Keratinocyte (primary cell): ENCODE measurements at regions not wholly inside any gene's neighbourhood (a gene's known extent, or its start where the extent isn't known, plus 50 kb on each side); places are given as distances from the start of the nearest gene placed in this dataset.

Experiments
- DNase-seq: peaks from one replicate; pipeline ENCODE4 v3.0.0-alpha.2; 2011; ENCODE audit warnings: low read depth, missing footprints, low spot score
- FAIRE-seq: peaks from 2 replicates; lab custom pipeline; 2011; peaks lifted over from hg19 to GRCh38; lab: Jason Lieb, UNC
- H2AFZ ChIP-seq: 2 replicates; pipeline ENCODE4 v1.6.0; 2012; ENCODE audit warnings: low read length, control low read depth, inconsistent platforms; ENCODE audit not compliant: control insufficient read depth
- H3K27ac ChIP-seq: 2 replicates; pipeline ENCODE4 v1.5.1; 2011; ENCODE audit warnings: low read length; ENCODE audit not compliant: control insufficient read depth, insufficient read depth
- H3K27me3 ChIP-seq: 3 replicates; pipeline ENCODE4 v1.6.0; 2011; ENCODE audit warnings: low read length; ENCODE audit not compliant: control insufficient read depth, insufficient read depth; ENCODE audit errors: extremely low read depth
- H3K36me3 ChIP-seq, 2 experiments: 2 replicates in 1 of 2; 3 replicates in 1 of 2; pipeline ENCODE4 v1.5.1; 2011; ENCODE audit warnings: low read length in 2 of 2, mild to moderate bottlenecking in 1 of 2; ENCODE audit not compliant: control insufficient read depth in 2 of 2, insufficient read depth in 2 of 2; ENCODE audit errors: extremely low read depth in 1 of 2
- H3K4me1 ChIP-seq: 3 replicates; pipeline ENCODE4 v1.5.1; 2011; ENCODE audit warnings: low read length; ENCODE audit not compliant: control insufficient read depth, insufficient read depth; ENCODE audit errors: extremely low read depth
- H3K4me2 ChIP-seq: 3 replicates; pipeline ENCODE4 v1.6.0; 2011; ENCODE audit warnings: low read depth, low read length; ENCODE audit not compliant: control insufficient read depth, insufficient read depth; ENCODE audit errors: extremely low read depth
- H3K4me3 ChIP-seq, 3 experiments: fragments of 200-600 bp in 1 of 3; sonication (generic) in 1 of 3; 2 replicates in 2 of 3; 3 replicates in 1 of 3; pipeline ENCODE4 v1.5.1; 2011 to 2016; ENCODE audit warnings: low read length in 3 of 3, mild to moderate bottlenecking in 3 of 3, control low read depth in 2 of 3, inconsistent platforms in 1 of 3, low read depth in 1 of 3, mixed read lengths in 1 of 3, mixed run types in 1 of 3, moderate library complexity in 1 of 3; ENCODE audit not compliant: control insufficient read depth in 2 of 3, insufficient read depth in 2 of 3; ENCODE audit errors: extremely low read depth in 1 of 3
- H3K79me2 ChIP-seq: 2 replicates; pipeline ENCODE4 v1.6.0; 2012; ENCODE audit warnings: low read length; ENCODE audit not compliant: control insufficient read depth, insufficient read depth
- H3K9ac ChIP-seq: 3 replicates; pipeline ENCODE4 v1.6.0; 2011; ENCODE audit warnings: low read length; ENCODE audit not compliant: control insufficient read depth, insufficient read depth; ENCODE audit errors: extremely low read depth
- H3K9me1 ChIP-seq: 3 replicates; pipeline ENCODE4 v1.6.0; 2011; ENCODE audit warnings: low read length; ENCODE audit not compliant: control insufficient read depth, insufficient read depth; ENCODE audit errors: extremely low read depth
- H3K9me3 ChIP-seq: 2 replicates; pipeline ENCODE4 v1.5.1; 2012; ENCODE audit warnings: low read depth, low read length; ENCODE audit not compliant: control insufficient read depth
- H4K20me1 ChIP-seq: 3 replicates; pipeline ENCODE4 v1.6.0; 2011; ENCODE audit warnings: low read length; ENCODE audit not compliant: control insufficient read depth, insufficient read depth; ENCODE audit errors: extremely low read depth
- CTCF ChIP-seq, 3 experiments: IDR thresholded peaks in 1 of 3; conservative IDR thresholded peaks in 1 of 3; optimal IDR thresholded peaks in 1 of 3; 2 replicates in 2 of 3; 3 replicates in 1 of 3; pipeline versions ENCODE3 to v1.5.1; 2011; ENCODE audit warnings: low read length in 3 of 3, mild to moderate bottlenecking in 3 of 3, moderate library complexity in 2 of 3, control low read depth in 1 of 3, inconsistent platforms in 1 of 3; ENCODE audit not compliant: insufficient read depth in 2 of 3; ENCODE audit errors: extremely low read depth in 1 of 3
- EZH2 ChIP-seq: IDR thresholded peaks from one replicate; pipeline ENCODE4 v1.6.1; 2012; ENCODE audit warnings: inconsistent platforms, mild to moderate bottlenecking, low read length, moderate library complexity
- dilution Hi-C: fragments of 300-500 bp; cut with MboI; formaldehyde crosslinking; loops from one replicate; pipeline ENCODE4 v1.7.0; 2020; ENCODE audit warnings: low sequenced_read_pairs; ENCODE audit not compliant: extremely low pct_ligation_motif_present

DNA sequence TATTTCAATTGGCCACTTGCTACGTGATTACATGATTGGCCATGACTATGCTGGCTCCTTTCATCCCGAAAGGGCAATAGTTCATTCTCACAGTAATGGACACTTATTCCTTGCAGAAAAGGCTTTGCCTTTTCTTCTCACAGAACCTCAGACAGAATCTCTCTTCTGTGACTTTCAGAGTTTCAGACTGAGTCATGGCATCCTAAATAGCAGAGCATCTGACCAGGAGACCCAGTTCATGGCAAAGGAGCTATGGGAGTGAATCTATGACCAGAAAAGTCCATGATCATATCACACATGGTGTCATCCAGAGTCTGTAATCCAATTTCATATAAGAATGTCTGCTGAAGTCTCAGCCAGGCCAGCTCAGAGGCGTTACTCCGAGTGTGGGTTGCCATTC lies 263.3 kb upstream of the CLNK start:
- Histone ChIP-seq H3K27me3 (no peaks in the 10 kb centered on the region), H3K36me3 (no peaks in the 10 kb centered on the region), H3K4me3 (no peak overlapping the region), H3K4me2 (no peak overlapping the region), H3K9ac (no peak overlapping the region), H3K79me2 (no peaks in the 10 kb centered on the region), H3K9me1 (no peaks in the 10 kb centered on the region), H3K27ac (no peak overlapping the region), H3K9me3 (no peaks in the 10 kb centered on the region), H2AFZ (no peak overlapping the region), H4K20me1 (no peaks in the 10 kb centered on the region), H3K4me1 (no peaks in the 10 kb centered on the region)
- FAIRE-seq (no peak), DNase-seq (no peak)
- TF ChIP-seq EZH2, result no peak
- TF ChIP-seq CTCF (optimal IDR thresholded peaks at IDR 0.05 in 1 of 3, IDR thresholded peaks at IDR 0.05 in 1 of 3, conservative IDR thresholded peaks at IDR 0.05 in 1 of 3; ENCODE audit: extremely low read depth in 1 of 3, insufficient read depth in 2 of 3, low read length in 3 of 3), result no peak
- dilution Hi-C loops, result no loop called here

DNA sequence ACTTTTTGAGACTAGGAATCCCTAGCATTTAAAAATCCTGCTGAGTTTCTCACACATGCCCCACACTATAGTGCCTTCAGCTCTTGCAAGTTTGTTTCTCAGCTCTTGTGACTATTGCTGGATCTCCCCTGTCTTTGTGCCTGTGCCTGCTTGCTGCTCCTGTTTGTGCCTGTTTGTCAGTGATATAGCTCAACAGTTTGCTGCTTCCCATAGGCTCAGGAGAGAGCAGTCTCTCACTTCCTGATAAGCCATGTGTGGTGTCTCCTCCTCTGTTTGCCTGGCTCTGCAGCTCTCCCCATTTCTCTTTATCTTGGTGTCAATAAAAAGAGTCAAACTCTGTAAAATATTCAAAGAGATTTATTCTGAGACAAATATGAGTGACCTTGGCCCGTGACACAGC lies 259.8 kb upstream of the CLNK start:
- Histone ChIP-seq H3K9ac (no peak overlapping the region), H3K9me1 (no peaks in the 10 kb centered on the region), H3K27me3 (no peaks in the 10 kb centered on the region), H3K36me3 (no peaks in the 10 kb centered on the region), H3K27ac (no peak overlapping the region), H3K79me2 (no peaks in the 10 kb centered on the region), H2AFZ (no peak overlapping the region), H4K20me1 (no peaks in the 10 kb centered on the region), H3K4me3 (no peak overlapping the region), H3K4me1 (no peaks in the 10 kb centered on the region), H3K9me3 (no peaks in the 10 kb centered on the region), H3K4me2 (no peak overlapping the region)
- FAIRE-seq (no peak), DNase-seq (no peak)
- TF ChIP-seq EZH2 (no peak), CTCF (optimal IDR thresholded peaks at IDR 0.05 in 1 of 3, IDR thresholded peaks at IDR 0.05 in 1 of 3, conservative IDR thresholded peaks at IDR 0.05 in 1 of 3; ENCODE audit: extremely low read depth in 1 of 3, insufficient read depth in 2 of 3, low read length in 3 of 3) (no peak)
- dilution Hi-C loops, result no loop called here
